Fibroblast of lung (primary cell): ENCODE measurements at regions not wholly inside any gene's neighbourhood (a gene's known extent, or its start where the extent isn't known, plus 50 kb on each side); places are given as distances from the start of the nearest gene placed in this dataset.

Experiments used
- DNase-seq, 2 donors: peaks; one replicate each; pipeline versions ENCODE4 v3.0.0 to v3.0.0-alpha.2; 2010; ENCODE audit warnings: low read depth in 2 of 2
- H2AFZ ChIP-seq: 2 replicates; pipeline ENCODE4 v1.5.1; 2012; ENCODE audit warnings: low read length, control low read depth, inconsistent platforms
- H3K27ac ChIP-seq: 2 replicates; pipeline ENCODE4 v1.5.1; 2011; ENCODE audit warnings: low read length, control low read depth; ENCODE audit not compliant: insufficient read depth
- H3K27me3 ChIP-seq: 2 replicates; pipeline ENCODE4 v1.5.1; 2011; ENCODE audit warnings: mild to moderate bottlenecking, low read length; ENCODE audit not compliant: control insufficient read depth, insufficient read depth
- H3K36me3 ChIP-seq: 2 replicates; pipeline ENCODE4 v1.5.1; 2011; ENCODE audit warnings: low read length; ENCODE audit not compliant: control insufficient read depth, insufficient read depth
- H3K4me1 ChIP-seq: 2 replicates; pipeline ENCODE4 v1.5.1; 2011; ENCODE audit warnings: low read length; ENCODE audit not compliant: control insufficient read depth, insufficient read depth; ENCODE audit errors: extremely low read depth
- H3K4me2 ChIP-seq: 2 replicates; pipeline ENCODE4 v1.5.1; 2011; ENCODE audit warnings: low read length, control low read depth; ENCODE audit not compliant: insufficient read depth; ENCODE audit errors: extremely low read depth
- H3K4me3 ChIP-seq, 4 experiments: fragments of 200-600 bp in 1 of 4; sonication (generic) in 1 of 4; replicated peaks in 1 of 4; 2 replicates each; pipeline ENCODE4 v1.5.1; 2011 to 2016; ENCODE audit warnings: low read length in 4 of 4, low read depth in 3 of 4, mild to moderate bottlenecking in 3 of 4, control low read depth in 2 of 4, inconsistent platforms in 1 of 4, mixed read lengths in 1 of 4; ENCODE audit not compliant: insufficient read depth in 1 of 4; ENCODE audit errors: control extremely low read depth in 1 of 4
- H3K79me2 ChIP-seq: 2 replicates; pipeline ENCODE4 v1.5.1; 2012; ENCODE audit warnings: mild to moderate bottlenecking, low read length, inconsistent platforms; ENCODE audit not compliant: control insufficient read depth, insufficient read depth
- H3K9ac ChIP-seq: 2 replicates; pipeline ENCODE4 v1.5.1; 2011; ENCODE audit warnings: mild to moderate bottlenecking, low read length, control low read depth; ENCODE audit not compliant: insufficient read depth
- H3K9me3 ChIP-seq: 2 replicates; pipeline ENCODE4 v1.5.1; 2012; ENCODE audit warnings: low read depth, low read length; ENCODE audit not compliant: control insufficient read depth, insufficient read depth
- H4K20me1 ChIP-seq: 2 replicates; pipeline ENCODE4 v1.5.1; 2011; ENCODE audit warnings: low read length; ENCODE audit not compliant: control insufficient read depth, insufficient read depth; ENCODE audit errors: extremely low read depth
- CTCF ChIP-seq, 2 donors: IDR thresholded peaks in 1 of 2; conservative IDR thresholded peaks in 1 of 2; 1 replicate in 1 of 2; 2 replicates in 1 of 2; pipeline ENCODE4 v1.5.1; 2011 to 2012; ENCODE audit warnings: low read length in 2 of 2, control low read depth in 1 of 2, inconsistent platforms in 1 of 2, low read depth in 1 of 2, mild to moderate bottlenecking in 1 of 2
- EZH2 ChIP-seq: IDR thresholded peaks from 2 replicates; pipeline ENCODE4 v1.5.1; 2012; ENCODE audit warnings: low read length, control low read depth, mild to moderate bottlenecking; ENCODE audit errors: missing control alignments

- no peak overlapping the region for H3K9ac ChIP-seq
- TF ChIP-seq EZH2 (no peak), CTCF (conservative IDR thresholded peaks at IDR 0.05 in 1 of 2, IDR thresholded peaks at IDR 0.05 in 1 of 2; ENCODE audit: low read depth in 1 of 2, low read length in 2 of 2) (no peak)
- peaks cover 7% of the 10 kb centered on the region for H3K27me3 ChIP-seq
These were observed 61.3 kb upstream of the RASGRP1 start for GRCh38 chr15:38625886-38626285.

GRCh38 chr15:38626443-38627050 is 61.9 kb upstream of the RASGRP1 start:
- Histone ChIP-seq H3K27me3 (peaks cover 4% of the 10 kb centered on the region), H4K20me1 (no peaks in the 10 kb centered on the region), H3K27ac (no peak overlapping the region), H2AFZ (no peak overlapping the region), H3K36me3 (no peaks in the 10 kb centered on the region), H3K4me1 (no peaks in the 10 kb centered on the region), H3K9ac (no peak overlapping the region), H3K4me2 (no peak overlapping the region), H3K79me2 (no peaks in the 10 kb centered on the region), H3K4me3 (no peak overlapping the region), H3K9me3 (no peaks in the 10 kb centered on the region)
- no peak for DNase-seq
- TF ChIP-seq EZH2 (no peak), CTCF (conservative IDR thresholded peaks at IDR 0.05 in 1 of 2, IDR thresholded peaks at IDR 0.05 in 1 of 2; ENCODE audit: low read depth in 1 of 2, low read length in 2 of 2) (no peak)

More at GRCh38 chr15:38625886-38626285, 61.3 kb upstream of the RASGRP1 start:
- H3K27ac ChIP-seq = no peak overlapping the region
- H3K4me1 ChIP-seq = no peaks in the 10 kb centered on the region
- no peaks in the 10 kb centered on the region for H3K9me3 ChIP-seq
- H4K20me1 ChIP-seq = no peaks in the 10 kb centered on the region
- no peak overlapping the region for H2AFZ ChIP-seq
- DNase-seq = no peak
- no peaks in the 10 kb centered on the region for H3K79me2 ChIP-seq
- H3K36me3 ChIP-seq = no peaks in the 10 kb centered on the region
- no peak overlapping the region for H3K4me2 ChIP-seq
- no peak overlapping the region for H3K4me3 ChIP-seq

- Histone ChIP-seq H3K27me3 (peaks cover 4% of the 10 kb centered on the region), H2AFZ (no peak overlapping the region), H3K4me2 (no peak overlapping the region), H3K27ac (no peak overlapping the region), H3K9me3 (no peaks in the 10 kb centered on the region), H3K4me1 (no peaks in the 10 kb centered on the region), H3K4me3 (no peak overlapping the region), H3K9ac (no peak overlapping the region), H4K20me1 (no peaks in the 10 kb centered on the region), H3K36me3 (no peaks in the 10 kb centered on the region), H3K79me2 (no peaks in the 10 kb centered on the region)
- TF ChIP-seq CTCF (conservative IDR thresholded peaks at IDR 0.05 in 1 of 2, IDR thresholded peaks at IDR 0.05 in 1 of 2; ENCODE audit: low read depth in 1 of 2, low read length in 2 of 2) (no peak), EZH2 (no peak)
- no peak for DNase-seq
These were observed 63.2 kb upstream of the RASGRP1 start for GRCh38 chr15:38627689-38628277.
